Epithelial cell of proximal tubule (primary cell): ENCODE measurements at regions not wholly inside any gene's neighbourhood (a gene's known extent, or its start where the extent isn't known, plus 50 kb on each side); places are given as distances from the start of the nearest gene placed in this dataset.

Experiments
- DNase-seq: peaks from one replicate; pipeline ENCODE4 v3.0.0-alpha.2; 2011; ENCODE audit warnings: low read depth
- H3K4me3 ChIP-seq: 2 replicates; pipeline ENCODE4 v1.5.1; 2011; ENCODE audit warnings: low read depth, mild to moderate bottlenecking, low read length
- CTCF ChIP-seq: conservative IDR thresholded peaks from 2 replicates; pipeline ENCODE4 v1.5.1; 2012; ENCODE audit warnings: low read depth, mild to moderate bottlenecking, low read length

GRCh38 chr5:114686356-114686755 is 324.5 kb downstream of the KCNN2 start:
- no peak for TF ChIP-seq CTCF
- DNase-seq = no peak
- no peak overlapping the region for H3K4me3 ChIP-seq

GRCh38 chr5:114678778-114679177 is 316.9 kb downstream of the KCNN2 start:
- no peak for DNase-seq
- TF ChIP-seq CTCF = no peak
- H3K4me3 ChIP-seq = no peak overlapping the region

GRCh38 chr5:114665551-114665950 is 303.7 kb downstream of the KCNN2 start:
- H3K4me3 ChIP-seq = no peak overlapping the region

GRCh38 chr5:114660791-114661190 is 298.9 kb downstream of the KCNN2 start:
- TF ChIP-seq CTCF = no peak
- no peak for DNase-seq
- H3K4me3 ChIP-seq = no peak overlapping the region

More at GRCh38 chr5:114665551-114665950, 303.7 kb downstream of the KCNN2 start:
- TF ChIP-seq CTCF = no peak
- DNase-seq = no peak

GRCh38 chr5:114658194-114658593 is 296.3 kb downstream of the KCNN2 start:
- no peak overlapping the region for H3K4me3 ChIP-seq
- no peak for DNase-seq
- no peak for TF ChIP-seq CTCF

GRCh38 chr5:114657342-114658130 is 295.7 kb downstream of the KCNN2 start:
- no peak overlapping the region for H3K4me3 ChIP-seq
- TF ChIP-seq CTCF = no peak
- no peak for DNase-seq

GRCh38 chr5:114649878-114650277 is 288.0 kb downstream of the KCNN2 start:
- TF ChIP-seq CTCF = no peak
- DNase-seq = no peak
- no peak overlapping the region for H3K4me3 ChIP-seq
